ENCODE measurements at regions not wholly inside any gene's neighbourhood (a gene's known extent, or its start where the extent isn't known, plus 50 kb on each side); places are given as distances from the start of the nearest gene placed in this dataset.

DNA sequence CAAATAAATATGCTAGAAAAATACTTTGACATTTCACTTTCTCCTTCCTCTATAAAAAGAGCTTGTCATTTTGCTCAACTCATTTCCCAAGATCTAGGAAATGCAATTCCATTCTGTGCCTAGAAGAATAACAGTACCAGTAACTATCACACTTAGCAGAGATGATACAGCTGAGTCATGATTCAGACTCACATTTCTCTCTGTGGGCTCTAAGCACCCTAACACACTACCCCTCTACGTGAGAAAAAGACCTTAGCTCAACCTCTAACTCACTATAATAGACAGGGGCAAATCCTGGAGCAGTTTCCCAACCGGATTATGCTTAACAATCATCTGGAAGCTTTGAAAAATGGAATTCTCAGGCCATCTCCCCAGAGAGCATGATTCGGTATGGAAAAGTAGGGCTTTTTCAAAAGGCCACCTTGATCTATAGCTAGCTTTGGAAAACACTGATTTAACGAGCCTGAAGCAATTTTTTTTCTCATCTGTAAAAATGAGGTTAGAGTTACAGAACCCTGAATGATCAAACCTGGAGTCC lies 1312.3 kb upstream of the PIK3C3 start:
- TF ChIP-seq, protein P1, sequence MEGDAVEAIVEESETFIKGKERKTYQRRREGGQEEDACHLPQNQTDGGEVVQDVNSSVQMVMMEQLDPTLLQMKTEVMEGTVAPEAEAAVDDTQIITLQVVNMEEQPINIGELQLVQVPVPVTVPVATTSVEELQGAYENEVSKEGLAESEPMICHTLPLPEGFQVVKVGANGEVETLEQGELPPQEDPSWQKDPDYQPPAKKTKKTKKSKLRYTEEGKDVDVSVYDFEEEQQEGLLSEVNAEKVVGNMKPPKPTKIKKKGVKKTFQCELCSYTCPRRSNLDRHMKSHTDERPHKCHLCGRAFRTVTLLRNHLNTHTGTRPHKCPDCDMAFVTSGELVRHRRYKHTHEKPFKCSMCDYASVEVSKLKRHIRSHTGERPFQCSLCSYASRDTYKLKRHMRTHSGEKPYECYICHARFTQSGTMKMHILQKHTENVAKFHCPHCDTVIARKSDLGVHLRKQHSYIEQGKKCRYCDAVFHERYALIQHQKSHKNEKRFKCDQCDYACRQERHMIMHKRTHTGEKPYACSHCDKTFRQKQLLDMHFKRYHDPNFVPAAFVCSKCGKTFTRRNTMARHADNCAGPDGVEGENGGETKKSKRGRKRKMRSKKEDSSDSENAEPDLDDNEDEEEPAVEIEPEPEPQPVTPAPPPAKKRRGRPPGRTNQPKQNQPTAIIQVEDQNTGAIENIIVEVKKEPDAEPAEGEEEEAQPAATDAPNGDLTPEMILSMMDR (IDR thresholded peaks at IDR 0.05): no peak
- no peak for TF ChIP-seq EZH2 (IDR thresholded peaks at IDR 0.05)
